Trophoblast cell (in vitro differentiated cells and primary cell): ENCODE measurements at regions not wholly inside any gene's neighbourhood (a gene's known extent, or its start where the extent isn't known, plus 50 kb on each side); places are given as distances from the start of the nearest gene placed in this dataset.

ENCODE experiments used
- DNase-seq, 2 donors: peaks; one replicate each; pipeline ENCODE4 v3.0.0-alpha.2; 2016
- H2AFZ ChIP-seq: 2 replicates; pipeline ENCODE4 v1.6.1; 2013; ENCODE audit warnings: low read length, moderate library complexity, mild to moderate bottlenecking; ENCODE audit not compliant: insufficient read depth, poor library complexity
- H2AK5ac ChIP-seq: 2 replicates; pipeline ENCODE4 v1.6.1; 2013; ENCODE audit warnings: mild to moderate bottlenecking, low read length
- H2BK120ac ChIP-seq: 2 replicates; pipeline ENCODE4 v1.6.1; 2013; ENCODE audit warnings: low read length, mild to moderate bottlenecking, moderate library complexity; ENCODE audit not compliant: insufficient read depth, poor library complexity
- H2BK12ac ChIP-seq: 2 replicates; pipeline ENCODE4 v1.6.1; 2013; ENCODE audit warnings: mild to moderate bottlenecking, low read length, moderate library complexity
- H2BK5ac ChIP-seq: 2 replicates; pipeline ENCODE4 v1.6.1; 2013; ENCODE audit warnings: low read length, low read depth, moderate library complexity, mild to moderate bottlenecking; ENCODE audit not compliant: poor library complexity
- H3K14ac ChIP-seq: 2 replicates; pipeline ENCODE4 v1.6.1; 2013; ENCODE audit warnings: mild to moderate bottlenecking, low read length
- H3K18ac ChIP-seq: 2 replicates; pipeline ENCODE4 v1.6.1; 2013; ENCODE audit warnings: mild to moderate bottlenecking, low read length
- H3K23ac ChIP-seq: 2 replicates; pipeline ENCODE4 v1.6.1; 2013; ENCODE audit warnings: low read length
- H3K27ac ChIP-seq: 2 replicates; pipeline ENCODE4 v1.5.1; 2013; ENCODE audit warnings: low read depth, mild to moderate bottlenecking, inconsistent platforms, low read length, moderate library complexity
- H3K27me3 ChIP-seq: 2 replicates; pipeline ENCODE4 v1.6.1; 2013; ENCODE audit warnings: inconsistent platforms, mild to moderate bottlenecking, low read length, moderate library complexity; ENCODE audit not compliant: insufficient read depth
- H3K36me3 ChIP-seq, 2 experiments: 1 replicate in 1 of 2; 2 replicates in 1 of 2; pipeline ENCODE4 v1.6.1; 2013; ENCODE audit warnings: low read length in 2 of 2, mild to moderate bottlenecking in 2 of 2, moderate library complexity in 1 of 2; ENCODE audit not compliant: insufficient read depth in 2 of 2, control insufficient read depth in 1 of 2
- H3K4ac ChIP-seq: 2 replicates; pipeline ENCODE4 v1.6.1; 2013; ENCODE audit warnings: low read depth, mild to moderate bottlenecking, low read length, moderate library complexity
- H3K4me1 ChIP-seq, 2 experiments: 1 replicate in 1 of 2; 2 replicates in 1 of 2; pipeline ENCODE4 v1.6.1; 2013; ENCODE audit warnings: low read length in 2 of 2, mild to moderate bottlenecking in 2 of 2, moderate library complexity in 1 of 2; ENCODE audit not compliant: insufficient read depth in 2 of 2, control insufficient read depth in 1 of 2
- H3K4me2 ChIP-seq: 2 replicates; pipeline ENCODE4 v1.6.1; 2013; ENCODE audit warnings: inconsistent platforms, mild to moderate bottlenecking, low read length, moderate library complexity
- H3K4me3 ChIP-seq: 2 replicates; pipeline ENCODE4 v1.5.1; 2013; ENCODE audit warnings: mild to moderate bottlenecking, low read depth, low read length, inconsistent platforms
- H3K79me1 ChIP-seq: one replicate; pipeline ENCODE4 v1.6.1; 2013; ENCODE audit warnings: low read length
- H3K79me2 ChIP-seq: 2 replicates; pipeline ENCODE4 v1.6.1; 2013; ENCODE audit warnings: low read length, mild to moderate bottlenecking; ENCODE audit not compliant: control insufficient read depth, insufficient read depth, poor library complexity
- H3K9ac ChIP-seq: 2 replicates; pipeline ENCODE4 v1.6.1; 2013; ENCODE audit warnings: mild to moderate bottlenecking, low read length
- H3K9me3 ChIP-seq: 2 replicates; pipeline ENCODE4 v1.6.1; 2013; ENCODE audit warnings: low read depth, mild to moderate bottlenecking, control low read depth, inconsistent platforms, low read length; ENCODE audit not compliant: insufficient read depth
- H4K12ac ChIP-seq: 2 replicates; pipeline ENCODE4 v1.6.1; 2013; ENCODE audit warnings: low read depth, mild to moderate bottlenecking, low read length, moderate library complexity
- H4K8ac ChIP-seq: 2 replicates; pipeline ENCODE4 v1.6.1; 2013; ENCODE audit warnings: low read depth, mild to moderate bottlenecking, low read length, moderate library complexity
- H4K91ac ChIP-seq: one replicate; pipeline ENCODE4 v1.6.1; 2013; ENCODE audit warnings: low read depth, mild to moderate bottlenecking, low read length, moderate library complexity
- WGBS: extraction: QIAGEN DNeasy Blood & Tissue Kit; methylation state at CpG from one replicate; pipeline ENCODE4 v1.1.7; 2013; ENCODE audit warnings: missing lambda C conversion rate; ENCODE audit not compliant: insufficient read length, insufficient coverage; ENCODE audit errors: extremely low coverage; 5-methylcytosine and 5-hydroxymethylcytosine counted together

DNA sequence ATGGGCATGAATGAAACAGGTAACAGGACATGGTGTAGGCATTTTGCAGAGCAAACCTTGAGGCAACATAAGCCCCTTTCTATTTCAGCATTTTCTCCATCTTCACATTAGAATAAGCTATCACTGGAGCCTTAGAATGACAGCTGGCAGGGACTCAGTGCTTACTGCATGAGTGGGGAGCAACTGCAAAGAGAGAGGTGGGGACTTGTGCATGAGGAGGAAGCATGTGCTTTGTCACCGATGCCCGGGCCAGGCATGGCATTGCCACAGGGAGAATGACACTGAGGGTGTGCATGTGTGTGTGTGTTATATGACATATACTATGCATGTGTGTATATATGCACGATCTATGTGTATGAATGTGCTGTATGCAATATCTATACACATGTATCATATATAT, 258.2 kb upstream of the RAB6C start:
- Histone ChIP-seq H3K18ac (no peak overlapping the region), H2BK120ac (no peak overlapping the region), H4K91ac (no peak overlapping the region), H3K4me1 (peaks cover 0 to 6% of the 10 kb centered on the region in 2 experiments), H3K9me3 (peaks cover 3% of the 10 kb centered on the region), H3K4me3 (no peak overlapping the region), H2BK12ac (no peak overlapping the region), H3K9ac (no peak overlapping the region), H3K14ac (no peak overlapping the region), H2BK5ac (no peak overlapping the region), H4K8ac (no peak overlapping the region), H3K23ac (no peak overlapping the region), H3K36me3 (no peaks in the 10 kb centered on the region), H3K27me3 (no peaks in the 10 kb centered on the region), H4K12ac (no peak overlapping the region), H3K79me1 (no peaks in the 10 kb centered on the region), H3K27ac (no peak overlapping the region), H3K4me2 (no peak overlapping the region), H2AFZ (no peak overlapping the region), H3K4ac (no peak overlapping the region), H3K79me2 (no peaks in the 10 kb centered on the region), H2AK5ac (no peak overlapping the region)
- no peak for DNase-seq
- WGBS, result no CpG with 5 or more reads among the region's 3 CpGs

DNA sequence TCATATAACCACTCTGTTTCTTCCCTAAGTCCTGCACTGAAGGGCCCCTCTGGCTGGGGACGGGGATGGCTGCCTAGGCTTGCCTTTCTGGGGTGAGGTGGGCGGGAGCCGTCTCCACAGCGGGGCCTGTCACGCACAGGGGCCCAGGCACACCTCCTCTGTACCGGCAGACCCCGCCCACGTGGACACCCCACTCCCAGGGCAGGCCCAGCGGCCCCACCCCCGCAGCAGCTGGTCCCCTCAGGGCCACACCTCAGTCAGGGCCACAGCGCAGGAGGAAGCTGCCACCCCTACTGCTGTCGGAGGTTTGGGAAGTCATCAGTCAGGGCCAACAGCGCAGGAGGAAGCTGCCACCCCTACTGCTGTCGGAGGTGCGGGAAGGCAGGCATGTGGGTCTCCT, 257.6 kb upstream of the RAB6C start:
- H3K4me1 ChIP-seq, result peaks cover 0 to 6% of the 10 kb centered on the region in 2 experiments
- H4K12ac ChIP-seq, result no peak overlapping the region
- H3K9me3 ChIP-seq, result peaks cover 3% of the 10 kb centered on the region
- H2BK5ac ChIP-seq, result no peak overlapping the region
- H3K9ac ChIP-seq, result no peak overlapping the region
- H3K4ac ChIP-seq, result no peak overlapping the region
- no peak overlapping the region for H3K4me2 ChIP-seq
- H4K8ac ChIP-seq, result no peak overlapping the region
- H2BK120ac ChIP-seq, result no peak overlapping the region
- no peak overlapping the region for H2AK5ac ChIP-seq
- H2AFZ ChIP-seq, result no peak overlapping the region
- no peaks in the 10 kb centered on the region for H3K27me3 ChIP-seq
- H3K23ac ChIP-seq, result no peak overlapping the region
- no peak overlapping the region for H3K4me3 ChIP-seq
- H3K79me2 ChIP-seq, result no peaks in the 10 kb centered on the region
- no peaks in the 10 kb centered on the region for H3K36me3 ChIP-seq
- H3K27ac ChIP-seq, result no peak overlapping the region
- no peak overlapping the region for H3K14ac ChIP-seq
- H3K18ac ChIP-seq, result no peak overlapping the region
- H2BK12ac ChIP-seq, result no peak overlapping the region
- no CpG with 5 or more reads among the region's 15 CpGs for WGBS
- no peak overlapping the region for H4K91ac ChIP-seq
- H3K79me1 ChIP-seq, result no peaks in the 10 kb centered on the region
- DNase-seq, result no peak

DNA sequence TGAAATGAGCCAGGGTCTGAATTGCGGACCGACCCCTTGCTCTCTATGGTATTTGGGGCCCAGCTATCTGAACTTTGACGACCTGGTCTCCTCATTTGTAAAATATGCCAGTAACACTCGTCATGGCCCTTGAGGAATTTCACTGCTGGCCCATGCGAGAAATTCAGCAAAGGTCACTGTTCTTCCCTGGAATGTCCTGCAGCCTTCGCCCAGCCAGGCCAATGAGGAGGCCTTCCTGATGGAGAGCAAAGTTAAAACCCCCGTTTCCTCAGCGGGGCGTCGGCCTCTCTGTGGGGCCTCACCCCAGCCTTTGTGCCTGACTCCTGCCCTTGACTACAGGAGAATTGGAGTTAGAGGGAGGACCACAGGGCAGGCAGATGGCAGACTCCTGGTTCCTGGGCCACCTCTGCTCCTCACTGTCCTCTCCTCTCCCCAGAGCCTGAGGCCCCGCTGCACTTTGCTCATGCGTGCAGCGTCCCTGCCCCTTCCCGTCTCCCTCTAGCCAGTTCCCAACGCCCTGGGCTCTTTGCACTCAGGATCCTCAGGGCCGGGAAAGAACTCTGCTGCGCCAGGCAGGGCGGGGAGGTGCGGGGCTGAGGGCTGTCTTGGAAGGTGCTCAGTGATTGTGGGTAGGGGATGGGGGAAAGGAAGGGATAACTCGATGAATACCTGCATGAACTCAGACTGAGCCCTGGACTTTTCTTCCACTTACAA, 257.0 kb upstream of the RAB6C start:
- Histone ChIP-seq H4K8ac (no peak overlapping the region), H2BK12ac (no peak overlapping the region), H3K4me2 (no peak overlapping the region), H3K9me3 (peaks cover 3% of the 10 kb centered on the region), H2BK120ac (no peak overlapping the region), H3K4me1 (peaks cover 0 to 6% of the 10 kb centered on the region in 2 experiments), H3K27ac (no peak overlapping the region), H3K23ac (no peak overlapping the region), H3K36me3 (no peaks in the 10 kb centered on the region), H3K79me2 (no peaks in the 10 kb centered on the region), H3K4me3 (no peak overlapping the region), H3K18ac (no peak overlapping the region), H2AK5ac (no peak overlapping the region), H3K9ac (no peak overlapping the region), H4K91ac (no peak overlapping the region), H3K27me3 (no peaks in the 10 kb centered on the region), H4K12ac (no peak overlapping the region), H3K4ac (no peak overlapping the region), H3K14ac (no peak overlapping the region), H2BK5ac (no peak overlapping the region), H2AFZ (no peak overlapping the region), H3K79me1 (no peaks in the 10 kb centered on the region)
- WGBS, result no CpG with 5 or more reads among the region's 20 CpGs
- DNase-seq, result peak; percentile 17 to 43

DNA sequence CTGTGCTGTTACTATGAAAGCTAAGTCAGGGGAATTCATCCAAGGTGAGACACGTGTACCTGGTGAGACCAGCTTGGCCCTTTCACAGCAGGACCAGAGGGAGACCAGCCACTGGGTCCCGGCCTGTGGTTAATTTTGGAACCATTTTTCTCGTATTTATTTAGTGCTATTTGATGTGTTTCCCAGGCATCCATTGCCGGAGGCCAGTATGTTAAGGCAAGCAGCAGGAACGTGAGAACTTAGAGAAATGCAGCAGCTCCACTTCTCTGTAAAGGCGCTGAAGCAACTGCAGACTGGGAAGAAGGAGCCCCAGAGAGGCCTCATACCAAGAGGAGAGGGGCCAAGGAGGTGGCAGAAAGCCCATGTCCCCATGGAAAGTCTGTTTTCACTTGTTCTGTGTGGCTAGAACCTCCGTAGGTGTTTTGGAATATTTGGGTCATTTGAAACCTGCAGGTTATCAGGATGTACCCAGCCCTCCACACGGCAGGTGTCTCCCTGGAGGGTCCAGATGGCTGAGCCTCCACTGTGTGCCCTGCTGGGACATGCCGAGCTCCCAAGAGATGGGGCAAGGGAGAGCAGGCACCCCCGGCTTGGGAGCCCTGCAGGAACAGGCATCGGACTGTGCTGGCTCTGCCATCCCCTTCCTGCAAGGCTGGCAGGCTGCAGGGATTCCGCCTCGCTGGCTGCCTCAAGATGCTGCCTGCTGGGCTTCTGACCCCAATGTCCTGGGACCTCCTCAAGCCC, 256.0 kb upstream of the RAB6C start:
- H2BK12ac ChIP-seq, result no peak overlapping the region

More for the DNA sequence above, 256.0 kb upstream of the RAB6C start:
- H3K27me3 ChIP-seq, result no peaks in the 10 kb centered on the region
- H3K79me2 ChIP-seq, result no peaks in the 10 kb centered on the region
- no peak overlapping the region for H3K23ac ChIP-seq
- H2BK120ac ChIP-seq, result no peak overlapping the region
- H4K12ac ChIP-seq, result peak overlapping the region; percentile 14
- no peak overlapping the region for H3K14ac ChIP-seq
- H4K8ac ChIP-seq, result no peak overlapping the region
- no peak overlapping the region for H3K18ac ChIP-seq
- H3K36me3 ChIP-seq, result no peaks in the 10 kb centered on the region
- H4K91ac ChIP-seq, result no peak overlapping the region
- no peak overlapping the region for H2BK5ac ChIP-seq
- peak; percentile 50 to 71 for DNase-seq
- no peak overlapping the region for H3K4me2 ChIP-seq
- no peak overlapping the region for H3K4ac ChIP-seq
- WGBS, result no CpG with 5 or more reads among the region's 13 CpGs
- H3K4me1 ChIP-seq, result peaks cover under 1 to 6% of the 10 kb centered on the region in 2 experiments
- peaks cover 3% of the 10 kb centered on the region for H3K9me3 ChIP-seq
- H3K9ac ChIP-seq, result no peak overlapping the region
- no peaks in the 10 kb centered on the region for H3K79me1 ChIP-seq
- no peak overlapping the region for H2AFZ ChIP-seq
- no peak overlapping the region for H3K4me3 ChIP-seq
- H3K27ac ChIP-seq, result no peak overlapping the region
- no peak overlapping the region for H2AK5ac ChIP-seq
